GM12875 (cell line): ENCODE measurements at regions not wholly inside any gene's neighbourhood (a gene's known extent, or its start where the extent isn't known, plus 50 kb on each side); places are given as distances from the start of the nearest gene placed in this dataset.
"Not testable (repeated sequence)": the region's sequence is repeated elsewhere in the genome, so short reads cannot be mapped to it uniquely, and the experiment has no call there.

Experiments used
- H3K4me3 ChIP-seq: one replicate; pipeline ENCODE4 v1.5.1; 2011; ENCODE audit warnings: low read depth, low read length, control low read depth
- TF ChIP-seq, protein P1 (sequence below): IDR thresholded peaks from 2 replicates; pipeline ENCODE4 v1.5.1; 2011; ENCODE audit warnings: low read depth, mild to moderate bottlenecking, control low read depth, inconsistent platforms, low read length, moderate library complexity, borderline replicate concordance; ENCODE audit not compliant: insufficient read depth

DNA sequence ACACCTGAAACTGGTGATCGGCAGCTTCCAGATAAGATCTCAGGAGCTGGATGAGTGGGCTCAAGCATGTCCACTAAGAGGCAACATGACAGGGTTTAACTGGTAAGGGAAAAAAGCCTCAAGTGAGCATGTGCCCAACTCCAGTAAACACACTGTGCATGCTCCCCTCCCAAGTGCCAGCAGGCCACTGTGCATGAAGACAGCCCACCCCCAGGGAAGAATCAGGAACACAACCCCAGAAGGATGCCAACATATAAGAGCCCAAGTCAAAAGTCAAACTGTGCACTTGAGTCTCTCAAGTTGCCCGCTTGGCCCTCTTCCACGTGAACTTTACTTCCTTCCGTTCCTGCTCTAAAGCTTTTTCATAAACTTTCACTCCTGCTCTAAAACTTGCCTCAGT lies 311.3 kb upstream of the PRKD1 start:
- TF ChIP-seq, protein P1, sequence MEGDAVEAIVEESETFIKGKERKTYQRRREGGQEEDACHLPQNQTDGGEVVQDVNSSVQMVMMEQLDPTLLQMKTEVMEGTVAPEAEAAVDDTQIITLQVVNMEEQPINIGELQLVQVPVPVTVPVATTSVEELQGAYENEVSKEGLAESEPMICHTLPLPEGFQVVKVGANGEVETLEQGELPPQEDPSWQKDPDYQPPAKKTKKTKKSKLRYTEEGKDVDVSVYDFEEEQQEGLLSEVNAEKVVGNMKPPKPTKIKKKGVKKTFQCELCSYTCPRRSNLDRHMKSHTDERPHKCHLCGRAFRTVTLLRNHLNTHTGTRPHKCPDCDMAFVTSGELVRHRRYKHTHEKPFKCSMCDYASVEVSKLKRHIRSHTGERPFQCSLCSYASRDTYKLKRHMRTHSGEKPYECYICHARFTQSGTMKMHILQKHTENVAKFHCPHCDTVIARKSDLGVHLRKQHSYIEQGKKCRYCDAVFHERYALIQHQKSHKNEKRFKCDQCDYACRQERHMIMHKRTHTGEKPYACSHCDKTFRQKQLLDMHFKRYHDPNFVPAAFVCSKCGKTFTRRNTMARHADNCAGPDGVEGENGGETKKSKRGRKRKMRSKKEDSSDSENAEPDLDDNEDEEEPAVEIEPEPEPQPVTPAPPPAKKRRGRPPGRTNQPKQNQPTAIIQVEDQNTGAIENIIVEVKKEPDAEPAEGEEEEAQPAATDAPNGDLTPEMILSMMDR = no peak
- no peak overlapping the region for H3K4me3 ChIP-seq

- TF ChIP-seq, protein P1 = no peak
- H3K4me3 ChIP-seq = no peak overlapping the region
Observed at GRCh38 chr14:30240018-30240417, 312.4 kb upstream of the PRKD1 start.

DNA sequence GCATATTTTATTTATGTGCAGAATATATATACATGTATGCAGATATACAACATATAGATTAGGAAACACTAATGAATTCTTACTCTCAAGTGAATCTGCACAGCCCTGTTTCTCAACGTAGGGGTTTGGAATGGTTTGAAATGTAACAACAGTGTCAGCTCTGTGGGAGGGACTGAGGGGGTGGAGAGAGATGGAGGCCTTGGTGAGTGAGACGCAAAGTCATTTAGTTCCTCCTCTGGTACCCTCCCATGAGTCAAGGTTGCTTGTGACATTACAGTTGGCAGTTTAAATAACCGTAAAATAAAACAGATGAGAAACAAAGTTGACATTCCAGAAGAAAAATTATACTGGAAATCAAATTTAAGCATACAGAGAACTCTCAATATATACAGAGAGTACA lies 313.0 kb upstream of the PRKD1 start:
- TF ChIP-seq, protein P1 = no peak
- no peak overlapping the region for H3K4me3 ChIP-seq

- TF ChIP-seq, protein P1 = no peak
- no peak overlapping the region for H3K4me3 ChIP-seq
Observed at GRCh38 chr14:30242744-30243143, 315.1 kb upstream of the PRKD1 start.

GRCh38 chr14:30243207-30243606 lies 315.6 kb upstream of the PRKD1 start:
- no peak overlapping the region for H3K4me3 ChIP-seq
- TF ChIP-seq, protein P1 = no peak

- TF ChIP-seq, protein P1 = no peak
Observed at GRCh38 chr14:30243805-30244204, 315.2 kb upstream of the G2E3 start.

GRCh38 chr14:30244348-30244747 lies 314.6 kb upstream of the G2E3 start:
- not testable (repeated sequence) for H3K4me3 ChIP-seq

More at GRCh38 chr14:30243805-30244204, 315.2 kb upstream of the G2E3 start:
- no peak overlapping the region for H3K4me3 ChIP-seq

- no peak overlapping the region for H3K4me3 ChIP-seq
- TF ChIP-seq, protein P1 = no peak
Observed at GRCh38 chr14:30251017-30251416, 307.9 kb upstream of the G2E3 start.
